HCT116 (cell line): ENCODE measurements at regions not wholly inside any gene's neighbourhood (a gene's known extent, or its start where the extent isn't known, plus 50 kb on each side); places are given as distances from the start of the nearest gene placed in this dataset.

ENCODE experiments used
- ATAC-seq: fragments of 200-7000 bp; cut with Tn5 transposase; 2 replicates; pipeline ENCODE4 v1.9.1; 2020; ENCODE audit warnings: mild to moderate bottlenecking, moderate library complexity
- BruUV-seq: library from RNA; stranded (reverse); fragments of 400-500 nt; replicated peaks from 2 replicates; lab custom pipeline; 2021; lab: Mats Ljungman, UMichigan
- CTCF ChIA-PET: fragments of 300-600 bp; sonication (Branson Sonifier 250); formaldehyde crosslinking; loops from one replicate; lab custom pipeline; 2021; ENCODE audit warnings: antibody characterized with exemption; lab: Charles Lee
- POLR2A ChIA-PET: fragments of 300-600, 350-600 bp; sonication (Branson Sonifier 250); formaldehyde crosslinking; loops from one replicate; lab custom pipeline; 2021; ENCODE audit warnings: antibody characterized with exemption; lab: Charles Lee
- RAD21 ChIA-PET, 2 experiments: fragments of 300-600 bp; sonication (Branson Sonifier 250); formaldehyde crosslinking; loops; one replicate each; lab custom pipeline; 2023; ENCODE audit warnings: low total read pairs in 2 of 2; ENCODE audit not compliant: uncharacterized antibody in 2 of 2, unreplicated experiment in 2 of 2, low non-redundant PET in 1 of 2; lab: Charles Lee
- DNase-seq: peaks from one replicate; pipeline ENCODE4 v3.0.0-alpha.2; 2010; ENCODE audit warnings: low read depth, low spot score
- H2AFZ ChIP-seq: fragments of 200-600 bp; shearing (Covaris generic), sonication (generic); 2 replicates; pipeline ENCODE4 v1.6.1; 2017; ENCODE audit warnings: low read depth, mixed run types, mixed read lengths, antibody characterized with exemption, low read length; ENCODE audit not compliant: poor library complexity, severe bottlenecking
- H3K27ac ChIP-seq: 2 replicates; pipeline ENCODE4 v1.5.1; 2012; ENCODE audit warnings: low read depth, low read length
- H3K27me3 ChIP-seq: fragments of 200-600 bp; sonication (generic); 2 replicates; pipeline ENCODE4 v1.6.1; 2016; ENCODE audit warnings: mixed run types, low read length, mixed read lengths; ENCODE audit not compliant: insufficient read depth
- H3K36me3 ChIP-seq, 2 experiments: fragments of 200-500 bp in 1 of 2; fragments of 200-600 bp in 1 of 2; sonication (Bioruptor generic) in 1 of 2; sonication (generic) in 1 of 2; 2 replicates each; pipeline versions ENCODE4 v1.5.1 to v1.6.1; 2014 to 2016; ENCODE audit warnings: low read length in 2 of 2, inconsistent platforms in 1 of 2, mixed read lengths in 1 of 2, mixed run types in 1 of 2; ENCODE audit not compliant: insufficient read depth in 2 of 2, control insufficient read depth in 1 of 2
- H3K4me1 ChIP-seq, 2 experiments: fragments of 200-600 bp in 1 of 2; sonication (generic) in 1 of 2; 2 replicates each; pipeline versions ENCODE4 v1.5.1 to v1.6.1; 2012 to 2017; ENCODE audit warnings: low read length in 2 of 2, inconsistent platforms in 1 of 2, mild to moderate bottlenecking in 1 of 2, mixed read lengths in 1 of 2, mixed run types in 1 of 2, moderate library complexity in 1 of 2; ENCODE audit not compliant: insufficient read depth in 2 of 2, control insufficient read depth in 1 of 2
- H3K4me2 ChIP-seq: fragments of 200-600 bp; sonication (generic); 2 replicates; pipeline ENCODE4 v1.6.1; 2017; ENCODE audit warnings: mixed run types, low read length, mixed read lengths
- H3K4me3 ChIP-seq, 2 experiments: fragments of 200-600 bp in 1 of 2; sonication (generic) in 1 of 2; replicated peaks in 1 of 2; 2 replicates each; pipeline ENCODE4 v1.5.1; 2011 to 2016; ENCODE audit warnings: low read length in 2 of 2, control low read depth in 1 of 2, low read depth in 1 of 2, mild to moderate bottlenecking in 1 of 2, mixed read lengths in 1 of 2, mixed run types in 1 of 2
- H3K79me2 ChIP-seq: fragments of 200-600 bp; sonication (generic); 2 replicates; pipeline ENCODE4 v1.6.1; 2017; ENCODE audit warnings: mild to moderate bottlenecking, mixed run types, low read length, moderate library complexity, mixed read lengths; ENCODE audit not compliant: insufficient read depth
- H3K9ac ChIP-seq: fragments of 200-600 bp; sonication (generic); 2 replicates; pipeline ENCODE4 v1.6.1; 2016; ENCODE audit warnings: low read length, mixed read lengths
- H3K9me2 ChIP-seq: fragments of 200-600 bp; sonication (generic), shearing (Covaris generic); 2 replicates; pipeline ENCODE4 v1.6.1; 2017; ENCODE audit warnings: mixed run types, mild to moderate bottlenecking, moderate library complexity; ENCODE audit not compliant: insufficient read depth
- H3K9me3 ChIP-seq, 2 experiments: fragments of 200-500 bp in 1 of 2; fragments of 200-600 bp in 1 of 2; sonication (Bioruptor generic) in 1 of 2; sonication (generic) in 1 of 2; 2 replicates each; pipeline ENCODE4 v1.6.1; 2014 to 2017; ENCODE audit warnings: low read length in 2 of 2, mixed read lengths in 2 of 2, inconsistent platforms in 1 of 2, low read depth in 1 of 2, mild to moderate bottlenecking in 1 of 2, mixed run types in 1 of 2, moderate library complexity in 1 of 2; ENCODE audit not compliant: control insufficient read depth in 1 of 2, insufficient read depth in 1 of 2
- H4K20me1 ChIP-seq: fragments of 200-600 bp; sonication (generic), shearing (Covaris generic); 2 replicates; pipeline ENCODE4 v1.6.1; 2017; ENCODE audit warnings: mixed run types, mild to moderate bottlenecking, moderate library complexity; ENCODE audit not compliant: insufficient read depth
- ATF3 ChIP-seq: IDR thresholded peaks from 2 replicates; pipeline ENCODE4 v1.6.1; 2012
- CBX3 ChIP-seq: IDR thresholded peaks from 2 replicates; pipeline ENCODE4 v1.6.1; 2012; ENCODE audit warnings: low read depth
- EGR1 ChIP-seq: IDR thresholded peaks from 2 replicates; pipeline ENCODE4 v1.6.1; 2012; ENCODE audit warnings: low read depth
- ELF1 ChIP-seq: IDR thresholded peaks from 2 replicates; pipeline ENCODE4 v1.6.1; 2012; ENCODE audit warnings: low read depth, borderline replicate concordance
- JUND ChIP-seq: IDR thresholded peaks from 2 replicates; pipeline ENCODE4 v1.6.1; 2012
- MAX ChIP-seq: IDR thresholded peaks from 2 replicates; pipeline ENCODE4 v1.6.1; 2012
- POLR2A ChIP-seq: IDR thresholded peaks from 2 replicates; pipeline ENCODE4 v1.7.0; 2011; ENCODE audit warnings: borderline replicate concordance; ENCODE audit not compliant: insufficient read depth, insufficient read length; ENCODE audit errors: extremely low read depth
- SIN3A ChIP-seq: IDR thresholded peaks from 2 replicates; pipeline ENCODE4 v1.6.1; 2012; ENCODE audit warnings: low read depth
- SRF ChIP-seq: IDR thresholded peaks from 2 replicates; pipeline ENCODE4 v1.6.1; 2012; ENCODE audit warnings: low read depth
- YY1 ChIP-seq: IDR thresholded peaks from 2 replicates; pipeline ENCODE4 v1.6.1; 2011; ENCODE audit warnings: low read length, low read depth, moderate library complexity, mild to moderate bottlenecking; ENCODE audit not compliant: insufficient replicate concordance; ENCODE audit errors: extremely low read depth
- ZBTB33 ChIP-seq: IDR thresholded peaks from 2 replicates; pipeline ENCODE4 v1.6.1; 2011; ENCODE audit warnings: mild to moderate bottlenecking, low read length, moderate library complexity; ENCODE audit not compliant: insufficient replicate concordance; ENCODE audit errors: extremely low read depth
- ZFX ChIP-seq: fragments of 450-650 bp; IDR thresholded peaks from 2 replicates; pipeline ENCODE4 v1.6.1; 2017
- intact Hi-C: fragments of 100-400 bp; cut with micrococcal nuclease; formaldehyde crosslinking; loops from 2 replicates; pipeline ENCODE4 v1.10.0; 2022

- POLR2A ChIA-PET, result no interaction called here
These were observed 67.9 kb upstream of the ROBO1 start for GRCh38 chr3:79835701-79836100.

GRCh38 chr3:79824166-79824565, 56.4 kb upstream of the ROBO1 start:
- no peaks in the 10 kb centered on the region for H3K9me2 ChIP-seq
- H3K27me3 ChIP-seq, result no peaks in the 10 kb centered on the region
- H3K4me2 ChIP-seq, result no peak overlapping the region
- H3K4me1 ChIP-seq, result no peaks in the 10 kb centered on the region
- H3K9me3 ChIP-seq, result peaks cover 8 to 21% of the 10 kb centered on the region in 2 experiments; a peak in 3 of 4 replicates
- no peak for DNase-seq
- ATAC-seq, result no peak
- ChIA-PET CTCF (no interaction called here), RAD21 (no interaction called here), POLR2A (no interaction called here)
- intact Hi-C loops, result no loop called here
- no peak overlapping the region for H3K9ac ChIP-seq
- BruUV-seq, result no TSS peak
- H3K27ac ChIP-seq, result no peak overlapping the region
- H4K20me1 ChIP-seq, result no peaks in the 10 kb centered on the region
- no peaks in the 10 kb centered on the region for H3K79me2 ChIP-seq
- no peaks in the 10 kb centered on the region for H3K36me3 ChIP-seq
- no peak overlapping the region for H3K4me3 ChIP-seq
- H2AFZ ChIP-seq, result no peak overlapping the region
- no peak for TF ChIP-seq ATF3
- no peak for TF ChIP-seq ELF1
- no peak for TF ChIP-seq EGR1
- no peak for TF ChIP-seq MAX
- no peak for TF ChIP-seq ZBTB33
- TF ChIP-seq SRF, result no peak
- TF ChIP-seq YY1, result no peak
- TF ChIP-seq SIN3A, result no peak
- no peak for TF ChIP-seq POLR2A
- TF ChIP-seq CBX3, result no peak

More at GRCh38 chr3:79835701-79836100, 67.9 kb upstream of the ROBO1 start:
- no peaks in the 10 kb centered on the region for H3K4me1 ChIP-seq
- no peaks in the 10 kb centered on the region for H3K27me3 ChIP-seq
- no peak overlapping the region for H3K9ac ChIP-seq
- peaks cover 6 to 7% of the 10 kb centered on the region in 2 experiments; a peak in 2 of 4 replicates for H3K9me3 ChIP-seq
- ATAC-seq (no peak), DNase-seq (no peak)
- ChIA-PET CTCF (no interaction called here), RAD21 (no interaction called here)
- no peaks in the 10 kb centered on the region for H4K20me1 ChIP-seq
- H3K9me2 ChIP-seq, result no peaks in the 10 kb centered on the region
- H3K4me2 ChIP-seq, result no peak overlapping the region
- no TSS peak for BruUV-seq
- no peak for TF ChIP-seq ZFX
- TF ChIP-seq POLR2A, result no peak
- no peak for TF ChIP-seq ZBTB33
- TF ChIP-seq JUND, result no peak
- no peak overlapping the region for H3K4me3 ChIP-seq
- H3K27ac ChIP-seq, result no peak overlapping the region
- no peak overlapping the region for H2AFZ ChIP-seq
- H3K36me3 ChIP-seq, result no peaks in the 10 kb centered on the region
- H3K79me2 ChIP-seq, result no peaks in the 10 kb centered on the region
- intact Hi-C loops, result no loop called here
